ENCODE measurements at regions not wholly inside any gene's neighbourhood (a gene's known extent, or its start where the extent isn't known, plus 50 kb on each side); places are given as distances from the start of the nearest gene placed in this dataset.

DNA sequence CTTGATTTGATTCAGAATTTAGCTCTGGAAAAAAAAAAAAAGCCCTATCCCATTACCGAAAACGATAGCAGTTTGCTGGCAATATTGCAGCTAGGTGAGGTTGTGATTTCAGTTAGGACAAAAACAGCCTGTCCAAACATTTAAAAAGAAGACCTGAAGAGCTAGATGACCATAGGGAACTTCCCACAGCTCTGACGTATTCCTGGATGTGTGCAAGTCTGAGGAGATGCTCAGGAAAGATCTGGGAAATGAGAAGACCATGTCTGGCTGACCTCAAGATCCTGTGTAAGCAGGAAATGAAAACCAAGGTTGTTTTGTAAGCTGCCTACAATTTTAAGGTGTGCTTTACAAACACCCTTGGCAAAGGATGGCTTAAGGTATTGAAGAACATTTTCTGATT lies 88.7 kb downstream of the RAMP3 start:
- TF ChIP-seq, protein P1, sequence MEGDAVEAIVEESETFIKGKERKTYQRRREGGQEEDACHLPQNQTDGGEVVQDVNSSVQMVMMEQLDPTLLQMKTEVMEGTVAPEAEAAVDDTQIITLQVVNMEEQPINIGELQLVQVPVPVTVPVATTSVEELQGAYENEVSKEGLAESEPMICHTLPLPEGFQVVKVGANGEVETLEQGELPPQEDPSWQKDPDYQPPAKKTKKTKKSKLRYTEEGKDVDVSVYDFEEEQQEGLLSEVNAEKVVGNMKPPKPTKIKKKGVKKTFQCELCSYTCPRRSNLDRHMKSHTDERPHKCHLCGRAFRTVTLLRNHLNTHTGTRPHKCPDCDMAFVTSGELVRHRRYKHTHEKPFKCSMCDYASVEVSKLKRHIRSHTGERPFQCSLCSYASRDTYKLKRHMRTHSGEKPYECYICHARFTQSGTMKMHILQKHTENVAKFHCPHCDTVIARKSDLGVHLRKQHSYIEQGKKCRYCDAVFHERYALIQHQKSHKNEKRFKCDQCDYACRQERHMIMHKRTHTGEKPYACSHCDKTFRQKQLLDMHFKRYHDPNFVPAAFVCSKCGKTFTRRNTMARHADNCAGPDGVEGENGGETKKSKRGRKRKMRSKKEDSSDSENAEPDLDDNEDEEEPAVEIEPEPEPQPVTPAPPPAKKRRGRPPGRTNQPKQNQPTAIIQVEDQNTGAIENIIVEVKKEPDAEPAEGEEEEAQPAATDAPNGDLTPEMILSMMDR (IDR thresholded peaks at IDR 0.05; ENCODE audit: unreplicated experiment in 3 of 3), result no peak
- peaks cover 3% of the 10 kb centered on the region for H3K9me3 Mint-ChIP-seq
- H3K27ac Mint-ChIP-seq, result no peak overlapping the region
- H3K4me3 Mint-ChIP-seq, result no peak overlapping the region
- H3K4me1 Mint-ChIP-seq, result no peaks in the 10 kb centered on the region
- peaks cover 10% of the 10 kb centered on the region for H3K27me3 Mint-ChIP-seq (ENCODE audit: low read depth)
- H3K36me3 Mint-ChIP-seq (ENCODE audit: low read depth), result no peaks in the 10 kb centered on the region

DNA sequence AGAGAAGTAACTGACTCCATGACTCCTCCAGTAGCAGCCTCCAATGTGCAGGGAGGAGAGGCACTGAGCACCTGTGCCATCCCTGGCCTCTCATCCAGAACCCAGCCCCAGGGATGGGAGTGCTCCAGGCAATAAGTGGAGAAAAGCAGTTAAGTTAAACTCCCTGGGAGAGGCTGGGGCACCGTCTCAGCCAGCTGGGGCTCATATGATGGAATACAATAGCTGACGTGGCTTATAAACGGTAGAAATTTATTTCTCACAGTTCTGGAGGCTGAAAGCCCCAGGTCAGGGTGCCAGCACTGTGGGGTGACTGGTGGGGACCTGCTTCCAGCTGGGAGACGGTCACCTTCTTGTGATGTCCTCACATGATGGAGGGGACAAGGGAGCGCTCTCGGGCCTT lies 94.7 kb downstream of the RAMP3 start:
- Mint-ChIP-seq H3K9me3 (peaks cover 2% of the 10 kb centered on the region), H3K27ac (no peak overlapping the region), H3K27me3 (ENCODE audit: low read depth) (peaks cover 32% of the 10 kb centered on the region), H3K4me3 (no peak overlapping the region), H3K36me3 (ENCODE audit: low read depth) (no peaks in the 10 kb centered on the region), H3K4me1 (no peaks in the 10 kb centered on the region)
- TF ChIP-seq, protein P1 (IDR thresholded peaks at IDR 0.05; ENCODE audit: unreplicated experiment in 3 of 3), result no peak

DNA sequence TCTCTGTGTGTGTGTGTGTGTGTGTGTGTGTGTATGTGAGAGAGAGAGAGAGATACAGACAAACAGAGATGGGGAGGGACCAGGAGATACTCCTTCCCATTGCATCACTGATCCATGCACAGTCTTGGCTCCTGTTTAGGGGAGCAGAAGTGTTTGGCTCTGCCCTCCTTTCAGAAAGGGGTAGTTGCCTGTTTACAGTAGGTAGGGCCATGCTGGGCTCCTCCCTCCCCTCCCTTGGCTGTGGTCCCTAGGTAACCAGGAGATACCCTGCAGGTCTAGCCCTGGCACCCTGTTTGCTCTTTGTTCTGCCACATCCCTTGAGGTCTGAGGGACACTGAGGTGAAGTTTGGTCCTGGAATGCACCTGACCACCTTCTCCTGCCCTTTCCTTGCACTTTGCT lies 95.3 kb downstream of the RAMP3 start:
- TF ChIP-seq, protein P1 (IDR thresholded peaks at IDR 0.05; ENCODE audit: unreplicated experiment in 3 of 3), result no peak
- H3K27ac Mint-ChIP-seq, result no peak overlapping the region
- H3K9me3 Mint-ChIP-seq, result no peaks in the 10 kb centered on the region
- H3K36me3 Mint-ChIP-seq (ENCODE audit: low read depth), result no peaks in the 10 kb centered on the region
- H3K4me1 Mint-ChIP-seq, result no peaks in the 10 kb centered on the region
- H3K27me3 Mint-ChIP-seq (ENCODE audit: low read depth), result peaks cover 29% of the 10 kb centered on the region
- no peak overlapping the region for H3K4me3 Mint-ChIP-seq

DNA sequence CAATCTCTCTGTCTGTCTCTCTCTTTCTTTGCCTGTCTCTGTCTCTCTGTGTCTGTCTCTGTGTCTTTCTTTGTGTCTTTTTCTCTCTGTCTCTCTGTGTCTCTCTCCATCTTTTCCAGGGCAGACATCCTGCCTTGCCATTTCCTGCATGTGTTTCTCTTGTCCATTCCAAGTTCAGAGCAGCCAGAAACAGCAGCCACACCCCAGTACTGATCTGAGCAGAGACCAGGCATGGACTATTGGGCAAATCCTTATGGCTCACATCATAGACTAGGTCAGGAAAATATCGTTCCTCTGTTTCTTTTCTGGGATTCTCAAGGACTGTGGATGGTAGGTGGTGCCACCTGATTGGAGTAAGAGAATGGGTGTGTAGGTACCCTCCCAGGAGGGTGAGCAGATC lies 95.8 kb downstream of the RAMP3 start:
- no peak overlapping the region for H3K27ac Mint-ChIP-seq
- H3K4me1 Mint-ChIP-seq, result no peaks in the 10 kb centered on the region
- no peaks in the 10 kb centered on the region for H3K36me3 Mint-ChIP-seq (ENCODE audit: low read depth)
- H3K9me3 Mint-ChIP-seq, result no peaks in the 10 kb centered on the region
- no peak overlapping the region for H3K4me3 Mint-ChIP-seq
- H3K27me3 Mint-ChIP-seq (ENCODE audit: low read depth), result peaks cover 34% of the 10 kb centered on the region
- TF ChIP-seq, protein P1 (IDR thresholded peaks at IDR 0.05; ENCODE audit: unreplicated experiment in 3 of 3), result no peak

DNA sequence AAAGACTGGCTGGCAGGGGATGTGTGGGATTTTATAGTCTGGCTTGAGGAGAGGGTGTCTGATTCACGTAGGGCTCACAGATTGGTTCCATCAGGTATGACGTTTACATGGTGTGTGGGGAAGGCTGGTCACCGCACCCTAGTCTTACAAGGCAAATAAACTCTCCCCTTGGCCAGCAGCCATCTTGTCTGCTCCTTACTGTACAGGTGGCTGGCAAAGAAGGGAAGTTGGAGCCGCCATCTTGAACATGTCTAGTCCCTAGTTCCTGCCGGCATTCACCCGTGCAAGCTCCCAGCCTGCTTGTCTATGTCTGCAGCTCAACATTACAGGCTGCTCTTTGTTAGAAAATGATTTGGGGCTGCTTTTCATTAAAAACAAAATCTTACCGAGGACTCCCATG lies 97.6 kb downstream of the RAMP3 start:
- Mint-ChIP-seq H3K9me3 (no peaks in the 10 kb centered on the region), H3K27me3 (ENCODE audit: low read depth) (peaks cover 46% of the 10 kb centered on the region), H3K4me1 (no peaks in the 10 kb centered on the region), H3K27ac (no peak overlapping the region), H3K36me3 (ENCODE audit: low read depth) (no peaks in the 10 kb centered on the region), H3K4me3 (no peak overlapping the region)
- TF ChIP-seq, protein P1 (IDR thresholded peaks at IDR 0.05; ENCODE audit: unreplicated experiment in 3 of 3), result no peak

DNA sequence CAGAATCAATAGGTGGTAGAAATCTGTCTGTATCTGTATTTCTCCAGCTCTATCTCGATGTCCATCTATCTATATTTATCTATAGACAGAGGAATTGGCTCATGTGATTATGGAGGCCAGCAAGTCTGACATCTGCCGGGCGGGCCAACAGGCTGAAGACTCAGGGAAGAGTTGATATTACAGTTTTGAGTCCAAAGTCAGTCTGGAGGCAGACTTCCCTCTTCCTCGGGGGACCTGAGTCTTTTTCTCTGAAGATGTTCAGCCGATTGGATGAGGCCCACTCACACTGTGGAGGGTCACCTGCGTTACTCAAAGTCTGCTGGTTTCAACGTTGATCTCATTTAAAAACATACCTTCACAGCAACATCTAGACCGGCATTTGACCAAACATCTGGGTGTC lies 98.7 kb downstream of the RAMP3 start:
- H3K27ac Mint-ChIP-seq, result no peak overlapping the region
- no peaks in the 10 kb centered on the region for H3K36me3 Mint-ChIP-seq (ENCODE audit: low read depth)
- H3K4me1 Mint-ChIP-seq, result no peaks in the 10 kb centered on the region
- H3K9me3 Mint-ChIP-seq, result no peaks in the 10 kb centered on the region
- H3K4me3 Mint-ChIP-seq, result no peak overlapping the region
- H3K27me3 Mint-ChIP-seq (ENCODE audit: low read depth), result peaks cover 49% of the 10 kb centered on the region
- TF ChIP-seq, protein P1 (IDR thresholded peaks at IDR 0.05; ENCODE audit: unreplicated experiment in 3 of 3), result no peak

All from nephron (organoid).